PC-9 (cell line): ENCODE measurements at regions not wholly inside any gene's neighbourhood (a gene's known extent, or its start where the extent isn't known, plus 50 kb on each side); places are given as distances from the start of the nearest gene placed in this dataset.

Experiments used
- BruUV-seq: library from RNA; stranded (reverse); fragments of 400-500 nt; replicated peaks from 2 replicates; lab custom pipeline; 2021; lab: Mats Ljungman, UMichigan
- CTCF ChIA-PET: fragments of 300-600 bp; sonication (Branson Sonifier 250); formaldehyde crosslinking; loops from one replicate; lab custom pipeline; 2022; ENCODE audit warnings: antibody characterized with exemption; lab: Charles Lee
- POLR2A ChIA-PET: fragments of 300-600 bp; sonication (Branson Sonifier 250); formaldehyde crosslinking; loops from one replicate; lab custom pipeline; 2022; ENCODE audit warnings: antibody characterized with exemption; ENCODE audit not compliant: unreplicated experiment; lab: Charles Lee
- DNase-seq, 2 experiments: peaks; one replicate each; pipeline versions ENCODE4 v3.0.0 to v3.0.0-alpha.2; 2015 to 2022; ENCODE audit warnings: mixed read lengths in 1 of 2
- H2AFZ ChIP-seq: fragments of 200-600 bp; sonication (generic); 2 replicates; pipeline ENCODE4 v1.8.1; 2017; ENCODE audit warnings: antibody characterized with exemption
- H3F3A ChIP-seq: fragments of 200-600 bp; sonication (generic); 2 replicates; pipeline ENCODE4 v1.8.1; 2017; ENCODE audit warnings: antibody characterized with exemption, mild to moderate bottlenecking, low read depth; ENCODE audit not compliant: insufficient read depth
- H3K27ac ChIP-seq: fragments of 200-600 bp; sonication (generic); 2 replicates; pipeline ENCODE4 v1.6.1; 2016; ENCODE audit warnings: mixed run types
- H3K27me3 ChIP-seq: fragments of 200-600 bp; sonication (generic); 2 replicates; pipeline ENCODE4 v1.6.1; 2016; ENCODE audit warnings: low read depth, mixed run types; ENCODE audit not compliant: insufficient read depth
- H3K36me3 ChIP-seq: fragments of 200-600 bp; sonication (generic); 2 replicates; pipeline ENCODE4 v1.6.1; 2016; ENCODE audit warnings: low read depth, mixed run types
- H3K4me1 ChIP-seq: fragments of 200-600 bp; sonication (generic); replicated peaks from 2 replicates; pipeline ENCODE4 v1.6.1; 2016; ENCODE audit warnings: mixed run types; ENCODE audit not compliant: insufficient read depth
- H3K4me2 ChIP-seq: fragments of 200-600 bp; sonication (generic); 2 replicates; pipeline ENCODE4 v1.6.1; 2017; ENCODE audit warnings: mixed run types
- H3K4me3 ChIP-seq: fragments of 200-600 bp; sonication (generic); 2 replicates; pipeline ENCODE4 v1.6.1; 2016; ENCODE audit warnings: mixed run types
- H3K79me2 ChIP-seq: fragments of 200-600 bp; sonication (generic); 2 replicates; pipeline ENCODE4 v1.6.1; 2017; ENCODE audit warnings: low read depth, mixed run types
- H3K9me2 ChIP-seq: fragments of 200-600 bp; sonication (generic); 2 replicates; pipeline ENCODE4 v1.8.1; 2017; ENCODE audit warnings: mild to moderate bottlenecking; ENCODE audit not compliant: insufficient read depth
- H3K9me3 ChIP-seq: fragments of 200-600 bp; sonication (generic); 2 replicates; pipeline ENCODE4 v1.8.1; 2016; ENCODE audit warnings: low read depth; ENCODE audit not compliant: insufficient read depth
- H4K20me1 ChIP-seq: fragments of 200-600 bp; sonication (generic); 2 replicates; pipeline ENCODE4 v1.8.1; 2017; ENCODE audit not compliant: insufficient read depth
- EZH2 ChIP-seq: fragments of 200-600 bp; sonication (generic); IDR thresholded peaks from 2 replicates; pipeline ENCODE4 v1.8.0; 2017; ENCODE audit warnings: antibody characterized with exemption, low read depth
- intact Hi-C: fragments of 100-400 bp; cut with micrococcal nuclease; formaldehyde crosslinking; loops from one replicate; pipeline ENCODE4 v1.10.0; 2022; ENCODE audit not compliant: unreplicated experiment
- TF ChIP-seq, protein P1 (sequence below): fragments of 200-600 bp; sonication (generic); conservative IDR thresholded peaks from 2 replicates; pipeline ENCODE4 v1.6.1; 2017; ENCODE audit warnings: mixed run types, antibody characterized with exemption, mild to moderate bottlenecking, moderate library complexity

DNA sequence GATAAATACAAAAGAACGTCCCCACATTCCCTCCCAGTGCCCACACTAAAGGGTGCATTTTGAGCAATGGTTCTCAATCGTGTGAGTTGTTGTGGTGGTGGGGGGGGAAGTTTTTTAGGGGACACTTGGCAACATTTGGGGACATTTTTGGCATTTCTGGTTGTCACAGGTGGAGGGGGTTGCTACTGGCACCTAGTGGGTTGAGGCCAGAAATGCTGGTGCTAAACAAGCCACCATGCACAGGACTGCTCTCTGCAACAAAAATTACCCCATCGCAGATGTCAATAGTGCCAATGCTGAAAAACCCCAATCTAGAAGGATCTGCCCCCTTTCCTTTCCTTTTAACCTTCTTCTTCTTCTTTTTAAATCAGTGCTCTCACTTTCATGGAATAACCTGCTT, 453.3 kb downstream of the TSHZ3 start:
- intact Hi-C loops = no loop called here
- Histone ChIP-seq H3K27me3 (peaks cover 15% of the 10 kb centered on the region; the same call in 1 of the 2 replicates), H3F3A (no peaks in the 10 kb centered on the region), H3K27ac (no peak overlapping the region), H3K79me2 (no peaks in the 10 kb centered on the region), H3K9me2 (no peaks in the 10 kb centered on the region), H3K4me1 (no peaks in the 10 kb centered on the region), H3K4me3 (no peak overlapping the region), H2AFZ (no peak overlapping the region), H4K20me1 (no peaks in the 10 kb centered on the region), H3K4me2 (no peak overlapping the region), H3K9me3 (no peaks in the 10 kb centered on the region), H3K36me3 (no peaks in the 10 kb centered on the region)
- TF ChIP-seq, protein P1, sequence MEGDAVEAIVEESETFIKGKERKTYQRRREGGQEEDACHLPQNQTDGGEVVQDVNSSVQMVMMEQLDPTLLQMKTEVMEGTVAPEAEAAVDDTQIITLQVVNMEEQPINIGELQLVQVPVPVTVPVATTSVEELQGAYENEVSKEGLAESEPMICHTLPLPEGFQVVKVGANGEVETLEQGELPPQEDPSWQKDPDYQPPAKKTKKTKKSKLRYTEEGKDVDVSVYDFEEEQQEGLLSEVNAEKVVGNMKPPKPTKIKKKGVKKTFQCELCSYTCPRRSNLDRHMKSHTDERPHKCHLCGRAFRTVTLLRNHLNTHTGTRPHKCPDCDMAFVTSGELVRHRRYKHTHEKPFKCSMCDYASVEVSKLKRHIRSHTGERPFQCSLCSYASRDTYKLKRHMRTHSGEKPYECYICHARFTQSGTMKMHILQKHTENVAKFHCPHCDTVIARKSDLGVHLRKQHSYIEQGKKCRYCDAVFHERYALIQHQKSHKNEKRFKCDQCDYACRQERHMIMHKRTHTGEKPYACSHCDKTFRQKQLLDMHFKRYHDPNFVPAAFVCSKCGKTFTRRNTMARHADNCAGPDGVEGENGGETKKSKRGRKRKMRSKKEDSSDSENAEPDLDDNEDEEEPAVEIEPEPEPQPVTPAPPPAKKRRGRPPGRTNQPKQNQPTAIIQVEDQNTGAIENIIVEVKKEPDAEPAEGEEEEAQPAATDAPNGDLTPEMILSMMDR = no peak
- TF ChIP-seq EZH2 = no peak
- CTCF ChIA-PET = no interaction called here
- DNase-seq = no peak
- POLR2A ChIA-PET = no interaction called here
- BruUV-seq = no TSS peak

DNA sequence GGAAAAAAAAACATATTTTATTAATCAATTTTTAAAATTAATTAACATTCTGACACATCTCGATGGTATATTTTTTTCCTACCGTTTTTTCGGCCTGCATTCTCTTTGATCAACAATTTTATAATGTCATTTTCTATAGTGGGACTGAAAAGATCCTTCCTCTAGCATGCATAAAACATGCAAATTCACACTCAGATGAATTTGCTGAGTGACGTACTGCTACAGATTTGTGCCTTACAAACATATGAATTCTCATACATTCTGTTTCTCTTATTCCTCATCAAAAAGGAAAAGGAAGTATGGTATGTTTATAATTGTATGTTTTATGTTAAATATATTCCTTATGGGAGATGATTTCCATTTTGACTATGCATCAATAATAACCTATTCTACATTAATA, 458.2 kb downstream of the TSHZ3 start:
- DNase-seq = no peak
- H4K20me1 ChIP-seq = no peaks in the 10 kb centered on the region
- ChIA-PET POLR2A (no interaction called here), CTCF (no interaction called here)
- no TSS peak for BruUV-seq
- TF ChIP-seq EZH2 = no peak
- TF ChIP-seq, protein P1 = no peak
- peaks cover 14% of the 10 kb centered on the region; the same call in 1 of the 2 replicates for H3K27me3 ChIP-seq
- H3K27ac ChIP-seq = no peak overlapping the region
- H3K79me2 ChIP-seq = no peaks in the 10 kb centered on the region
- H3K36me3 ChIP-seq = no peaks in the 10 kb centered on the region
- intact Hi-C loops = no loop called here
- no peaks in the 10 kb centered on the region for H3K4me1 ChIP-seq
- H3K4me3 ChIP-seq = no peak overlapping the region
- no peak overlapping the region for H2AFZ ChIP-seq
- no peaks in the 10 kb centered on the region for H3K9me3 ChIP-seq
- H3K4me2 ChIP-seq = no peak overlapping the region
- H3K9me2 ChIP-seq = no peaks in the 10 kb centered on the region
- no peaks in the 10 kb centered on the region for H3F3A ChIP-seq

DNA sequence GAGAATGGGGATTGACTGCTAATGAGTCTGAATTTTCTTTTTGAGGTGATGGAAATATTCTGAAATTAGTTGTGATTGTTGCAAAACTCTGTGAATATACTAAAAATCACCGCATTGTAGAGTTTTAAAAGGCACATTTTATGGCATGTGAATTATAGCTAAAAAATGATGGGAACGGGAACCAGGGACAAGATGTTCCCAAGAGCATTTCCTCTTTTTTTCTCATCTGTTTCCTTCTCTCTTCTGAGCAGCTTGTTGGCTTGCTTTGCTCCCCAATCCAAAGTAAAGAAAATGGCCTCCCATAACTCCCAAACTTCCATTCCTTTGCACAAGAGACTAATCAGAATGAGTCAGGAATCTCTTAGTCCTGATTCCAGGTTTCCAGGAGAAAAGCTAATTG, 459.2 kb downstream of the TSHZ3 start:
- Histone ChIP-seq H3K9me2 (no peaks in the 10 kb centered on the region), H3K79me2 (no peaks in the 10 kb centered on the region), H3K27ac (no peak overlapping the region), H3F3A (no peaks in the 10 kb centered on the region), H3K4me1 (no peaks in the 10 kb centered on the region), H3K36me3 (no peaks in the 10 kb centered on the region), H3K4me2 (no peak overlapping the region), H2AFZ (no peak overlapping the region), H4K20me1 (no peaks in the 10 kb centered on the region), H3K9me3 (no peaks in the 10 kb centered on the region), H3K4me3 (no peak overlapping the region), H3K27me3 (peaks cover 14% of the 10 kb centered on the region; the same call in 1 of the 2 replicates)
- no peak for DNase-seq
- BruUV-seq = no TSS peak
- intact Hi-C loops = no loop called here
- ChIA-PET POLR2A (no interaction called here), CTCF (no interaction called here)
- TF ChIP-seq, protein P1 = no peak
- no peak for TF ChIP-seq EZH2
